ENCODE measurements at regions not wholly inside any gene's neighbourhood (a gene's known extent, or its start where the extent isn't known, plus 50 kb on each side); places are given as distances from the start of the nearest gene placed in this dataset.

DNA sequence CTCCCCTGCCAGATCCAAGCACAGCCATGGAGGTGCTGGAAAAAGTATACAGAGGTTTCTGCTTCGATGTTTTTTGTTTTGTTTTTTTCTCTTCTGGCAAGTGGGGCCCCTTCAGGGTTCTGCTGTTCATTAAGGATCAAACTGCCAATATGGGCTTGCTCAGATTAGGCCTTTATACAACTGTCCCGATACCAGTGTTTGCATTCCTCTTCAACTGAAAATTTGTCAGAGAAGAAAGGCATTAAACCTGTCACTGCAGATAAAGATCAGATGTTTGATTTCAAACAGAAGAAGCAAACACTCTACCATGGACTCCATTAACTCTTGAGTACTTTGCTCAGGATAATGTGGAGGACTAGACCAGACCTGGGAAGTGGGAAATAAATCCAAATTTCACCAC, 396.0 kb upstream of the SMIM21 start (continued):
- TF ChIP-seq, protein P1, sequence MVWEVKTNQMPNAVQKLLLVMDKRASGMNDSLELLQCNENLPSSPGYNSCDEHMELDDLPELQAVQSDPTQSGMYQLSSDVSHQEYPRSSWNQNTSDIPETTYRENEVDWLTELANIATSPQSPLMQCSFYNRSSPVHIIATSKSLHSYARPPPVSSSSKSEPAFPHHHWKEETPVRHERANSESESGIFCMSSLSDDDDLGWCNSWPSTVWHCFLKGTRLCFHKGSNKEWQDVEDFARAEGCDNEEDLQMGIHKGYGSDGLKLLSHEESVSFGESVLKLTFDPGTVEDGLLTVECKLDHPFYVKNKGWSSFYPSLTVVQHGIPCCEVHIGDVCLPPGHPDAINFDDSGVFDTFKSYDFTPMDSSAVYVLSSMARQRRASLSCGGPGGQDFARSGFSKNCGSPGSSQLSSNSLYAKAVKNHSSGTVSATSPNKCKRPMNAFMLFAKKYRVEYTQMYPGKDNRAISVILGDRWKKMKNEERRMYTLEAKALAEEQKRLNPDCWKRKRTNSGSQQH (CRISPR knock-in tag; IDR thresholded peaks at IDR 0.05) = no peak
- TF ChIP-seq HSF4 (CRISPR knock-in tag; IDR thresholded peaks at IDR 0.05; ENCODE audit: borderline replicate concordance) = no peak

- Histone ChIP-seq H3K79me2 (ENCODE audit: control insufficient read depth, insufficient read depth, low read length) (no peaks in the 10 kb centered on the region), H3K4me1 (replicated peaks in 1 of 2; ENCODE audit: control insufficient read depth in 2 of 2, insufficient read depth in 2 of 2, low read length in 2 of 2) (no peaks in the 10 kb centered on the region), H3K9ac (ENCODE audit: insufficient read depth in 1 of 2, low read depth in 2 of 2, low read length in 2 of 2) (no peak overlapping the region), H3K27ac (ENCODE audit: extremely low read depth, low read depth, low read length) (no peak overlapping the region), H3K4me3 (no peak overlapping the region), H3K4me2 (ENCODE audit: insufficient read depth, low read length) (no peak overlapping the region), H4K20me1 (replicated peaks; ENCODE audit: control insufficient read depth, insufficient read depth, low read length) (no peaks in the 10 kb centered on the region), H3K27me3 (ENCODE audit: control insufficient read depth in 2 of 2, insufficient read depth in 2 of 2, low read length in 2 of 2) (no peaks in the 10 kb centered on the region), H2AFZ (ENCODE audit: low read depth, low read length) (no peak overlapping the region), H3K9me3 (replicated peaks; ENCODE audit: control insufficient read depth, insufficient read depth, low read depth, low read length) (no peaks in the 10 kb centered on the region), H3K9me1 (ENCODE audit: control insufficient read depth, insufficient read depth, low read length) (no peaks in the 10 kb centered on the region), H3K36me3 (ENCODE audit: control insufficient read depth, insufficient read depth, low read length) (no peaks in the 10 kb centered on the region)
- WGBS (ENCODE audit: insufficient coverage, low coverage, missing lambda C conversion rate) = 0% methylated on average over 5 of the region's 5 CpGs
- no TSS peak for BruUV-seq (replicated peaks)
- in situ Hi-C loops (cut with MboI) = no loop called here
- intact Hi-C loops (cut with micrococcal nuclease) = no loop called here
- DNase-seq (ENCODE audit: extremely low read depth in 1 of 4, low spot score in 3 of 4) (no peak), ATAC-seq (no peak), FAIRE-seq (no peak)
- POLR2A ChIA-PET = no interaction called here
- CTCF ChIA-PET (ENCODE audit: low intra/inter-chr PET ratio) = no interaction called here
- TF ChIP-seq, protein P2, sequence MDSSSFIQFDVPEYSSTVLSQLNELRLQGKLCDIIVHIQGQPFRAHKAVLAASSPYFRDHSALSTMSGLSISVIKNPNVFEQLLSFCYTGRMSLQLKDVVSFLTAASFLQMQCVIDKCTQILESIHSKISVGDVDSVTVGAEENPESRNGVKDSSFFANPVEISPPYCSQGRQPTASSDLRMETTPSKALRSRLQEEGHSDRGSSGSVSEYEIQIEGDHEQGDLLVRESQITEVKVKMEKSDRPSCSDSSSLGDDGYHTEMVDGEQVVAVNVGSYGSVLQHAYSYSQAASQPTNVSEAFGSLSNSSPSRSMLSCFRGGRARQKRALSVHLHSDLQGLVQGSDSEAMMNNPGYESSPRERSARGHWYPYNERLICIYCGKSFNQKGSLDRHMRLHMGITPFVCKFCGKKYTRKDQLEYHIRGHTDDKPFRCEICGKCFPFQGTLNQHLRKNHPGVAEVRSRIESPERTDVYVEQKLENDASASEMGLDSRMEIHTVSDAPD (CRISPR knock-in tag; IDR thresholded peaks at IDR 0.05) = no peak
- no peak for TF ChIP-seq ZNF57 (CRISPR knock-in tag; IDR thresholded peaks at IDR 0.05)
- no peak for TF ChIP-seq SPI1 (IDR thresholded peaks at IDR 0.05; ENCODE audit: borderline replicate concordance, low read depth, low read length)
- TF ChIP-seq STAT6 (CRISPR knock-in tag; IDR thresholded peaks at IDR 0.05) = no peak
- TF ChIP-seq ZBTB17 (CRISPR knock-in tag; IDR thresholded peaks at IDR 0.05) = no peak
- no peak for TF ChIP-seq COPS2 (conservative IDR thresholded peaks at IDR 0.05)
- TF ChIP-seq SAP30 (IDR thresholded peaks at IDR 0.05; ENCODE audit: borderline replicate concordance, insufficient read depth, low read depth, low read length, poor library complexity, severe bottlenecking) = no peak
- TF ChIP-seq ETV6 (IDR thresholded peaks at IDR 0.05; ENCODE audit: borderline replicate concordance in 1 of 2, low read depth in 2 of 2, low read length in 1 of 2) = no peak
- TF ChIP-seq ETV6 (CRISPR knock-in tag; IDR thresholded peaks at IDR 0.05; ENCODE audit: borderline replicate concordance) = no peak
- TF ChIP-seq, protein P3, sequence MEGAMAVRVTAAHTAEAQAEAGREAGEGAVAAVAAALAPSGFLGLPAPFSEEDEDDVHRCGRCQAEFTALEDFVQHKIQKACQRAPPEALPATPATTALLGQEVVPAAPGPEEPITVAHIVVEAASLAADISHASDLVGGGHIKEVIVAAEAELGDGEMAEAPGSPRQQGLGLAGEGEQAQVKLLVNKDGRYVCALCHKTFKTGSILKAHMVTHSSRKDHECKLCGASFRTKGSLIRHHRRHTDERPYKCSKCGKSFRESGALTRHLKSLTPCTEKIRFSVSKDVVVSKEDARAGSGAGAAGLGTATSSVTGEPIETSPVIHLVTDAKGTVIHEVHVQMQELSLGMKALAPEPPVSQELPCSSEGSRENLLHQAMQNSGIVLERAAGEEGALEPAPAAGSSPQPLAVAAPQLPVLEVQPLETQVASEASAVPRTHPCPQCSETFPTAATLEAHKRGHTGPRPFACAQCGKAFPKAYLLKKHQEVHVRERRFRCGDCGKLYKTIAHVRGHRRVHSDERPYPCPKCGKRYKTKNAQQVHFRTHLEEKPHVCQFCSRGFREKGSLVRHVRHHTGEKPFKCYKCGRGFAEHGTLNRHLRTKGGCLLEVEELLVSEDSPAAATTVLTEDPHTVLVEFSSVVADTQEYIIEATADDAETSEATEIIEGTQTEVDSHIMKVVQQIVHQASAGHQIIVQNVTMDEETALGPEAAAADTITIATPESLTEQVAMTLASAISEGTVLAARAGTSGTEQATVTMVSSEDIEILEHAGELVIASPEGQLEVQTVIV (CRISPR knock-in tag; IDR thresholded peaks at IDR 0.05; ENCODE audit: borderline replicate concordance) = no peak
Observed at GRCh38 chr18:75818383-75818782, 390.9 kb upstream of the SMIM21 start.

All from K562 (cell line).